DOHH2 (cell line): ENCODE measurements at regions not wholly inside any gene's neighbourhood (a gene's known extent, or its start where the extent isn't known, plus 50 kb on each side); places are given as distances from the start of the nearest gene placed in this dataset.
A peak's percentile ranks its signal among the peaks of the same experiment; 100 is the strongest.

Experiments
- H3F3A ChIP-seq: fragments of 200-600 bp; sonication (generic), shearing (Covaris generic); 2 replicates; pipeline ENCODE4 v1.6.0; 2016; ENCODE audit warnings: antibody characterized with exemption, mild to moderate bottlenecking; ENCODE audit not compliant: control insufficient read depth, insufficient read depth
- H3K27ac ChIP-seq: fragments of 200-600 bp; sonication (generic); 2 replicates; pipeline ENCODE4 v1.5.1; 2014; ENCODE audit warnings: low read depth, mild to moderate bottlenecking, low read length, moderate library complexity
- H3K27me3 ChIP-seq: fragments of 200-600 bp; sonication (generic); 2 replicates; pipeline ENCODE4 v1.6.1; 2014; ENCODE audit warnings: mild to moderate bottlenecking, low read length, mixed read lengths; ENCODE audit not compliant: control insufficient read depth
- H3K36me3 ChIP-seq: fragments of 200-600 bp; sonication (generic); 2 replicates; pipeline ENCODE4 v1.6.1; 2014; ENCODE audit warnings: mild to moderate bottlenecking, low read length, moderate library complexity, mixed read lengths; ENCODE audit not compliant: control insufficient read depth
- H3K4me1 ChIP-seq: fragments of 200-600 bp; sonication (generic); 2 replicates; pipeline ENCODE4 v1.6.1; 2014; ENCODE audit warnings: mild to moderate bottlenecking, low read length, mixed read lengths; ENCODE audit not compliant: control insufficient read depth
- H3K4me2 ChIP-seq: fragments of 200-600 bp; sonication (generic); 2 replicates; pipeline ENCODE4 v1.6.0; 2014; ENCODE audit warnings: mild to moderate bottlenecking, low read length, moderate library complexity
- H3K4me3 ChIP-seq: fragments of 200-600 bp; sonication (generic); 2 replicates; pipeline ENCODE4 v1.5.1; 2014; ENCODE audit warnings: mild to moderate bottlenecking, low read length, mixed read lengths
- H3K79me2 ChIP-seq: fragments of 200-600 bp; sonication (generic); 2 replicates; pipeline ENCODE4 v1.6.1; 2014; ENCODE audit warnings: mild to moderate bottlenecking, low read length, mixed read lengths; ENCODE audit not compliant: control insufficient read depth
- H3K9me2 ChIP-seq: fragments of 200-600 bp; sonication (generic); replicated peaks from 2 replicates; pipeline ENCODE4 v1.6.1; 2014; ENCODE audit warnings: mild to moderate bottlenecking, low read length, mixed read lengths; ENCODE audit not compliant: control insufficient read depth
- H3K9me3 ChIP-seq: fragments of 200-600 bp; sonication (generic); 2 replicates; pipeline ENCODE4 v1.6.1; 2014; ENCODE audit warnings: antibody characterized with exemption, low read length, mixed read lengths; ENCODE audit not compliant: control insufficient read depth, insufficient read depth
- H4K20me1 ChIP-seq: fragments of 200-600 bp; sonication (generic); 2 replicates; pipeline ENCODE4 v1.6.0; 2014; ENCODE audit warnings: low read depth, mild to moderate bottlenecking, antibody characterized with exemption, low read length, moderate library complexity; ENCODE audit not compliant: control insufficient read depth, insufficient read depth
- CTCF ChIP-seq: fragments of 200-600 bp; sonication (generic); IDR thresholded peaks from one replicate; pipeline ENCODE4 v1.5.1; 2014; ENCODE audit warnings: antibody characterized with exemption, mild to moderate bottlenecking, low read depth, low read length; ENCODE audit not compliant: poor library complexity, severe bottlenecking
- EZH2phosphoT487 ChIP-seq: fragments of 200-600 bp; sonication (generic); IDR thresholded peaks from 2 replicates; pipeline ENCODE4 v1.6.1; 2017; ENCODE audit warnings: borderline replicate concordance, mild to moderate bottlenecking, antibody characterized with exemption, low read length, moderate library complexity, mixed read lengths

DNA sequence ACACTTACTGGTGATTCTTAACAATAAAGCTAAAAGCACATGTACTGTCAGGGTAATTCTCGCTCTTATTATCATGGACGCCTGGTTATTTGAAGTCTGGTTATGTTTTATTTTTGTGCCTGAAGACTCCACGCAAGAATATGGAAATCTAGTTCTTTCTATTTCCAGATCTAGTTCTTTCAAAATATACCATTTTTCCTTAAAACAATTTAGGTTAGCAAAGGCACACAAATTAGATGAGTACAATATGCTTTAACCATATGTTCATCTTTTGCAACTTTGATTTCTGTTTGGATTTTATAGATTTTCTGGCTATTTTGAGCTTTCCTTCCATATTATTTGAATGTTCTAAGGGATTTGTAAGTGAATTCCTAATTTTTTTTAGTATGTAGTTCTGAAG, 1783.1 kb downstream of the PCDH7 start:
- H3K9me3 ChIP-seq = peaks cover 7% of the 10 kb centered on the region; the same call in 1 of the 2 replicates
- no peak overlapping the region for H3K4me3 ChIP-seq
- H3F3A ChIP-seq = no peaks in the 10 kb centered on the region
- H4K20me1 ChIP-seq = no peaks in the 10 kb centered on the region
- H3K27me3 ChIP-seq = no peaks in the 10 kb centered on the region
- no peaks in the 10 kb centered on the region for H3K4me1 ChIP-seq
- H3K79me2 ChIP-seq = no peaks in the 10 kb centered on the region
- no peaks in the 10 kb centered on the region for H3K36me3 ChIP-seq
- H3K4me2 ChIP-seq = no peak overlapping the region
- no peaks in the 10 kb centered on the region for H3K9me2 ChIP-seq
- H3K27ac ChIP-seq = no peak overlapping the region
- TF ChIP-seq CTCF (no peak), EZH2phosphoT487 (no peak)

DNA sequence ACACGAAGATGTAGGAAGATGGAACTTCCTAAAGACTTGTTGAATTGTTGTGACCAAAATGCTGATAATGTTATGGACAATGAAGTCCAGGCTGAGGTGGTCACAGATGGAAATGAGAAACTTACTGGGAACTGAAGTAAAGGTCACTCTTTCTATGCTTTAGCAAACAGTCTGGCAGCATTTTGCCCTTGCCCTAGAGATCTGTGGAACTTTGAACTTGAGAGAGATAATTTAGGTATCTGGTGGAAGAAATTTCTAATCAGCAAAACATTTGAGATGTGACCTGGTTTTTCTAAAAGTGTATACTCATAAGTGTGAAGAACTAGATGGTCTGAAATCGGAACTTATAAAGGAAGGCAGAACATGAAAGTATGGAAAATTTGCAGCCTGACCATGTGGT, 1785.9 kb downstream of the PCDH7 start:
- no peaks in the 10 kb centered on the region for H3K9me2 ChIP-seq
- no peaks in the 10 kb centered on the region for H4K20me1 ChIP-seq
- H3K4me2 ChIP-seq = no peak overlapping the region
- no peaks in the 10 kb centered on the region for H3K4me1 ChIP-seq
- H3K4me3 ChIP-seq = no peak overlapping the region
- H3F3A ChIP-seq = no peaks in the 10 kb centered on the region
- no peaks in the 10 kb centered on the region for H3K36me3 ChIP-seq
- peaks cover 7% of the 10 kb centered on the region; the same call in 1 of the 2 replicates for H3K9me3 ChIP-seq
- H3K79me2 ChIP-seq = no peaks in the 10 kb centered on the region
- H3K27ac ChIP-seq = no peak overlapping the region
- H3K27me3 ChIP-seq = no peaks in the 10 kb centered on the region
- no peak for TF ChIP-seq EZH2phosphoT487
- no peak for TF ChIP-seq CTCF

DNA sequence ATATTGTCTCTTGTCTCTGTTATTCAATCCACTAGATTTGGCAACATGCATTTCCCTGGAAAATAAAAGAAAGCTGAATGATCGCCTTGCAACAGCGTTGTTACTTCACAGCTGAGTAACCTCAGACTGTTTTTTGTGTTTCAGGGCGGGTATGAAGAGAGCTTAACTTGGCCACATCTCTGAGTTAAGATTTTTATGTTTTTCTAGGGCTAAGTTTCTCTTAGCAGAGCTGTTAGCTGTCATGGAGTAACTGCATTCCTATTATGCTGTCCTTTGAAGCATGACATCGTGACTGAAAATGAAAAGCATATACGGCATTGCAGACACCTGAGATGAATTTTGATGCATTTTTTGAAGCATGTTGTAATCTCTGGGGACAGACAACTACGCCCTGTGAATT, 1798.9 kb downstream of the PCDH7 start:
- H3K4me1 ChIP-seq = peaks cover 5% of the 10 kb centered on the region
- H3K27ac ChIP-seq = no peak overlapping the region
- H3K9me2 ChIP-seq = no peaks in the 10 kb centered on the region
- H3K79me2 ChIP-seq = no peaks in the 10 kb centered on the region
- H3F3A ChIP-seq = no peaks in the 10 kb centered on the region
- no peaks in the 10 kb centered on the region for H4K20me1 ChIP-seq
- no peaks in the 10 kb centered on the region; the same call in 1 of the 2 replicates for H3K9me3 ChIP-seq
- TF ChIP-seq CTCF = no peak
- TF ChIP-seq EZH2phosphoT487 = no peak
- no peak overlapping the region for H3K4me2 ChIP-seq
- 0 out of 2 replicates have a peak overlapping the region, but pooled peaks have one; percentile 15 for H3K4me3 ChIP-seq
- H3K27me3 ChIP-seq = no peaks in the 10 kb centered on the region
- H3K36me3 ChIP-seq = no peaks in the 10 kb centered on the region

GRCh38 chr4:32525420-32525819, 1805.3 kb downstream of the PCDH7 start:
- no peak overlapping the region for H3K27ac ChIP-seq
- no peak for TF ChIP-seq EZH2phosphoT487
- no peak for TF ChIP-seq CTCF
- H3F3A ChIP-seq = no peaks in the 10 kb centered on the region
- no peaks in the 10 kb centered on the region for H3K4me1 ChIP-seq
- H3K9me2 ChIP-seq = no peaks in the 10 kb centered on the region
- H3K4me3 ChIP-seq = no peak overlapping the region
- H3K4me2 ChIP-seq = no peak overlapping the region
- no peaks in the 10 kb centered on the region for H3K36me3 ChIP-seq
- H3K27me3 ChIP-seq = no peaks in the 10 kb centered on the region
- H4K20me1 ChIP-seq = no peaks in the 10 kb centered on the region
- no peaks in the 10 kb centered on the region; the same call in 1 of the 2 replicates for H3K9me3 ChIP-seq
- H3K79me2 ChIP-seq = no peaks in the 10 kb centered on the region
